Mucosa of rectum (tissue), 2 donors: ENCODE measurements at regions not wholly inside any gene's neighbourhood (a gene's known extent, or its start where the extent isn't known, plus 50 kb on each side); places are given as distances from the start of the nearest gene placed in this dataset.

Experiments used
- H3K27ac ChIP-seq, 2 donors: one replicate each; pipeline ENCODE4 v1.7.0; 2013; ENCODE audit warnings: inconsistent platforms in 2 of 2, low read depth in 2 of 2, low read length in 2 of 2
- H3K27me3 ChIP-seq, 2 donors: one replicate each; pipeline ENCODE4 v1.7.0; 2013; ENCODE audit warnings: low read length in 2 of 2; ENCODE audit not compliant: control insufficient read depth in 2 of 2, insufficient read depth in 2 of 2
- H3K36me3 ChIP-seq, 2 donors: one replicate each; pipeline ENCODE4 v1.7.0; 2013; ENCODE audit warnings: low read length in 2 of 2; ENCODE audit not compliant: control insufficient read depth in 2 of 2, insufficient read depth in 2 of 2
- H3K4me1 ChIP-seq, 2 donors: one replicate each; pipeline ENCODE4 v1.7.0; 2013; ENCODE audit warnings: low read length in 2 of 2, mild to moderate bottlenecking in 1 of 2; ENCODE audit not compliant: control insufficient read depth in 2 of 2, insufficient read depth in 2 of 2
- H3K4me3 ChIP-seq, 2 donors: one replicate each; pipeline ENCODE4 v1.7.0; 2013; ENCODE audit warnings: low read length in 2 of 2
- H3K9ac ChIP-seq, 2 donors: one replicate each; pipeline ENCODE4 v1.7.0; 2013; ENCODE audit warnings: low read length in 2 of 2, low read depth in 1 of 2, mild to moderate bottlenecking in 1 of 2
- H3K9me3 ChIP-seq, 2 donors: one replicate each; pipeline ENCODE4 v1.7.0; 2013; ENCODE audit warnings: low read length in 2 of 2; ENCODE audit not compliant: control insufficient read depth in 2 of 2
- donor health status: healthy.
- donor health status: Normal muscosa, but diverticular disease.

DNA sequence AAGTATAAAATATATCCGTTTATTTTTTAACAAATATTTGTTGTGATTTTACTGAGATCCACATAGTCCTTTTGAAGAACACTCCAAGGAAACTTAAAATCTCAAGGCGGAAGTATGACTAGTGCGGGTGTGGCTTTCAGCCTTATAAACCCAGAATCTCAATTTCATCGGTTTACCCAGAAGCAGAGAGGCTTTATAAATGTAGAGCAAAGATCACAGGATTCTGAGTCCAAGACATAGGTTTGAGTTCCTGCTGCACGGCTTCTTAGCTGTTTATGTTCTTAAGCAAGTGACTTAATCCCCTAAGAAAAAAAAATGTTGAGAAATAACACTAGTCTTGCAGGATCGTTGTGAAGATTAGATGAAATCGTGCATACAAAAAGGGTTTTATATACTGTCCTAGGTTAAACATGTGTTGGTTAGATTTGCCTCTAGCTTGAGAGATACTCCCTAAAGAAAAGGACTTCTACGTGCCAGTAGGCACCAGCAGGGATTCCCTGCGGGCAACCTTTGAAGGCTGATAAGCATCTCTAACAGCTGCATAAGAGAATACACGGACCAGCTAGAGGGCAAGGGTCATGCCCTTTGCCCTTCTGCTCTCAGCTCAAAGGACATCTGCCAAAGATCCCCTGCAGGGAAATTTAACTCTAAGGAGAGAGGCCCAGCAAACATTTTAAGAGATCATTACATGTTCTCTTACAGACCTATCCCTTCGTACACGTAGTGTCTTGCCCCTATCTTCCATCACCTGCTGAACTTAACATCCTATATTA lies 130.4 kb upstream of the MIR17HG start:
- H3K27ac ChIP-seq = no peak overlapping the region
- H3K9me3 ChIP-seq = no peaks in the 10 kb centered on the region
- no peak overlapping the region for H3K4me3 ChIP-seq
- H3K9ac ChIP-seq = no peak overlapping the region
- H3K4me1 ChIP-seq = no peaks in the 10 kb centered on the region
- no peaks in the 10 kb centered on the region for H3K27me3 ChIP-seq
- no peaks in the 10 kb centered on the region for H3K36me3 ChIP-seq

DNA sequence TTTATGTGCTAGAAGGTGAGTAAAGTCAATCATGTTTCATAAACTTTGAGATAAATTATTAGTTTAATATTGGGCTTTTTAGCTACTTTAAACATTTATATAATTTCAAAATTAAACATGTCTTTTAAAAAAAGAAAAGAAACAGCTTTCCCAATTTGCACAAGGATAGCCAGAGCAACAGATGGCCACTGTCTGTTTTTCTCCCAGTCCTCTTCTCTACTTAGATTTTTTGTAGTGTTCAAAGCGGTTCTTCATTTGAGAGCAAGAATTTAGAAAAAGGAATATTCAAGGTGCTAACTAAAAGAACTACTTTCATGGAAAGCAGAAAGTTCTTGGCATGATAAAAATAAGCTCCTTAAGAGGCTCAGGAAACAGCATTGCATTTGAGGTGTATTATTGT lies 128.3 kb upstream of the MIR17HG start:
- H3K4me1 ChIP-seq = no peaks in the 10 kb centered on the region
- no peak overlapping the region for H3K4me3 ChIP-seq
- no peaks in the 10 kb centered on the region for H3K9me3 ChIP-seq
- H3K27ac ChIP-seq = no peak overlapping the region
- H3K27me3 ChIP-seq = no peaks in the 10 kb centered on the region
- H3K36me3 ChIP-seq = no peaks in the 10 kb centered on the region
- H3K9ac ChIP-seq = no peak overlapping the region

DNA sequence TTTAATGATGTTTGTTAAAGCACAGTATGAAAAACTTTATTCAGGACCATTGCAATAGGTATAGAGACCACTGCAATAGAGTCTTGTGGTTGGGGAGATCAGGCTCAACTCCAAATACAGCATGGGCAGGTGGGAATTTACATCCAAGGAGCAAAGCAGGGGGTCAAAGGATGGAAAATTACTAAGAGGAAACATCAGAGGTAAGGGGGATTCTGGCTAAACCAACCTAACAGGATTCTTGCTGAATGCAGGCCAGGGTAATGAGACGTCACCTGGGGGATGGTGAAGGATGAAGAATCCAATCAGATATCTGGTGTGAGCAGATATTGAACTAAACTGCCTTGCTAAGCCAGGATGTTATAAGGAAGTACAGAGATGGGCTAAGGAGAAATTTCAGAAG lies 126.6 kb upstream of the MIR17HG start:
- Histone ChIP-seq H3K27me3 (no peaks in the 10 kb centered on the region), H3K9me3 (no peaks in the 10 kb centered on the region), H3K4me3 (no peak overlapping the region), H3K36me3 (no peaks in the 10 kb centered on the region), H3K4me1 (no peaks in the 10 kb centered on the region), H3K27ac (no peak overlapping the region), H3K9ac (no peak overlapping the region)

DNA sequence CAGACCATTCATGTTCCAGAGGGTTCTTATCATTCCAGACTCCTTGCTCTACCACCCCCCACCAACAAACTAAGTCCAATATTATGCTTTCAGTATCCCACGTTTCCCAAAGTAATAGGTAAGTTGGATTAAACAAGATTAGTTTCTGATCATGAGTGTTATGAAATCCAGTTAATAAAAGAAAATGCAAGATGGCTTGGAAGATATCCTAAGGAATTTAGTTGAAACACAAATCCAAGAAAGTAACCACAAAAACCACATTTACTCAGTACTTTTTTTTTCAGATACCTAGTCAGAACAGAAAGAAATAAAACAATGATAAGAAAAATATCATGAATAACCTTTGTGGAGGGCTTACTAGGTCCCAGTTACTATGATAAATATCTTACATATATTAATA lies 119.4 kb upstream of the MIR17HG start:
- no peaks in the 10 kb centered on the region for H3K27me3 ChIP-seq
- H3K27ac ChIP-seq = no peak overlapping the region
- no peaks in the 10 kb centered on the region for H3K36me3 ChIP-seq
- H3K9ac ChIP-seq = no peak overlapping the region
- H3K9me3 ChIP-seq = no peaks in the 10 kb centered on the region
- no peak overlapping the region for H3K4me3 ChIP-seq
- H3K4me1 ChIP-seq = no peaks in the 10 kb centered on the region

DNA sequence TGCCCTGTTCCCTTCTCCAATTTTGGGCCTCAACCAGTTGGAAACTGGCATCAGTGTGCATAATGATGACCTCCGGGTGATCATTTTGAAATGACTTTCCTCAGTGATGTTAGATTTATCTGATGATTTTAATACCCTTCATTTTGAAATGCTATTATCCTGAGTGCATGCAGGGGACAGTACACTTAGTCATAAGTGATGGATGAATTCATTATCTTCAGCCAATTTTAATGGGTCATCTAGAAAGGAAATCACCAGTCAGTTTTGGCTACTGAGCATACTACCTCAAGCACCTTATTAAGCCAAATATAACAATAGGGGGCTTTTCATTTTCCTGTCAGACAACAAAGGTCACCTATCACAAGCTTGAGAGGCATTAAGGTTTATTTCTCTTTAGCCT lies 118.5 kb upstream of the MIR17HG start:
- H3K27me3 ChIP-seq = no peaks in the 10 kb centered on the region
- no peak overlapping the region for H3K9ac ChIP-seq

DNA sequence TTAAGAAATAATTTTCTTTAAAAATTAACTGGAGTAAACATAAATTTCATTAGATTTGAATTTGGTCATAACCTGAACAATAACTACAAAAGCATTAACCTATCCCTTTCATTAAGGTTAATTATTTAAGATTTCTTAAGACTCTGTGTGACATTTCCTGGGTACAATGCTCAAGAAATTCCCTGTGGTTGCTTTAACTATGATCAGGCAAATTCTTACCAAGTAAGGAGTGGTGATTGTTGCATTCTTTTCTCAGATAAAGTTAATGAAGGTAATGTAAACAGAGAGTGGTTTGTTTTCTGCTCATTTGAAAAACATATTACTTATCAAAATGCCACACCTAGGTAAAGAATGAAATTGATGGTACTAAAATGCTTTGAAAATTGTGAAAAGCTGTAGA lies 114.8 kb upstream of the MIR17HG start:
- no peak overlapping the region for H3K4me3 ChIP-seq

More for the DNA sequence above, 118.5 kb upstream of the MIR17HG start:
- Histone ChIP-seq H3K36me3 (no peaks in the 10 kb centered on the region), H3K27ac (no peak overlapping the region), H3K4me3 (no peak overlapping the region), H3K9me3 (no peaks in the 10 kb centered on the region), H3K4me1 (no peaks in the 10 kb centered on the region)

DNA sequence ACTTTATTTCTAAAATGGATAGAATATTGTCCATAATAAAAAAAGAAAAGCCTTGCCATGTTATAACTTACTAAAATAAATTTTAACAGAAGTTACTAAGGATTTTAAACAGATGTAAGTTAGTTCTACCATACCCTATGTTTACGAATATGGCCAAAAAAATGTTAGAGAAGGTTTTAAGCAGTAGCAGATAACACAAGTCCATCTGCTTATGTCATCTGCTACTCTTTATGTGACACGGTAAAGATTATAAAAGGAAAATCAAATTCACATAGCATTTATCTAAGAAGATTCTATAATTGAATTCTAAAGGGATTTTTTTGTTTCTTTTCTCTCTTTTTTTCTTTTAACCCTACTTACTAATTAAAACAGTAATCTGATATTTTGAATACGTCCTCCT lies 114.2 kb upstream of the MIR17HG start:
- Histone ChIP-seq H3K9ac (no peak overlapping the region), H3K9me3 (no peaks in the 10 kb centered on the region), H3K4me3 (no peak overlapping the region), H3K27me3 (no peaks in the 10 kb centered on the region), H3K4me1 (no peaks in the 10 kb centered on the region), H3K36me3 (no peaks in the 10 kb centered on the region), H3K27ac (no peak overlapping the region)

More for the DNA sequence above, 114.8 kb upstream of the MIR17HG start:
- Histone ChIP-seq H3K9ac (no peak overlapping the region), H3K9me3 (no peaks in the 10 kb centered on the region), H3K4me1 (no peaks in the 10 kb centered on the region), H3K27me3 (no peaks in the 10 kb centered on the region), H3K27ac (no peak overlapping the region), H3K36me3 (no peaks in the 10 kb centered on the region)

DNA sequence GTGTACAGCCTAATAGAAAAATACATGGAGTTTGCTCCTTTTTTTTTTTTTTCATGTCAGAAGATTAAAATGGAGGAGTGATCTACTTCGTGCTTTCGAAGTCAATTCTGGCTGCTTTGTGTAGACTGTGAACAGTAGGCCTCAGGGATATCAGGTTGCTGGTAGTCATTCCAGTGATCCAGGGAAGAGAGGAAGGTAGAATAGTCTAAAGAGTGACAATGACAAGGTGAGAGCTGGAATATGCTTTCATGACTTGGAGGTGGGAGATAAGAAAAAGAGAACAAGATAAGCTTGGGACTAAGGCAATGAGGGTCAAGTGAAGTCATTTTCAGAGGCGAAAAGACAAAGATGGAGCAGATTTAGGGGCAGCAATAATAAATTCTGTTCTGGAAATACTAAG lies 111.3 kb upstream of the MIR17HG start:
- H3K4me3 ChIP-seq = no peak overlapping the region
- no peaks in the 10 kb centered on the region for H3K36me3 ChIP-seq
- H3K27ac ChIP-seq = no peak overlapping the region
- H3K9ac ChIP-seq = no peak overlapping the region
- no peaks in the 10 kb centered on the region for H3K27me3 ChIP-seq
- no peaks in the 10 kb centered on the region for H3K4me1 ChIP-seq
- no peaks in the 10 kb centered on the region for H3K9me3 ChIP-seq

DNA sequence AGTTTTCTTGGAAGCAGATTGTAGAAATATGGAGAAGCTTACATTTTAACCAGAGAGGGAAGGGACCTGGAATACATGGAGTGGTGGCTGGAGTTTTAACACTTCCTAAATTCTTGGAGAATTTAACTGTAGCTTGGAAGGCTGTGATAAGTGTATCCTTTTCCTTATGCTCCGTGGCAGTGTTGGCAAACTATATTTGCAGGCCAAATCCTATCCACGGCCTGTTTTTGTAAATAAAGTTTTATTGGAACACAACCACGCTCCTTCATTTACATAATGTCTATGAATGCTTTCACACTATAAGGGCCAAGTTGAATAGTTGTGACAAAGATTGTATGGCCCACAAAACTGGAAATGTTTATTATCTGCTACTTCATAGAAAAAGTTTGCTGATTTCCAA lies 110.6 kb upstream of the MIR17HG start:
- Histone ChIP-seq H3K27ac (no peak overlapping the region), H3K4me3 (no peak overlapping the region), H3K36me3 (no peaks in the 10 kb centered on the region), H3K27me3 (no peaks in the 10 kb centered on the region), H3K9me3 (no peaks in the 10 kb centered on the region), H3K4me1 (no peaks in the 10 kb centered on the region), H3K9ac (no peak overlapping the region)

DNA sequence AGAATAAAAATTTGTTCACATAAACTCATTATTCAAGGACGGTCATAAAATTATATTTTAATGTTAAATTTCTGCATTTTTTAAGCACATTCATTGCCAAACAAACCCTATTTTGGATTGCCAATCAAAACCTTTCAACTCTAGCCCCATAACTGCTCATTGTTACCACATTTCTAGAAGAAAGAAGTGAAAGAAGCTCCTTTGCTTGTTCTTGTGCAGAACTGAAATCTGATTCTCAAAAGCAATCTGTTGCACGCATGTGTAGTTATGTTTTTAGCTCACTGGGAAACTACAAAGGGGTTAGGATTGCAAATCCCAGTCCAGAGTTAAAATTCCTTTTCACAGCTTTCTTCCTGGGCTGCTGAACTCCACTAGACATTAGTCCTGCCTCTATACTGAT lies 109.5 kb upstream of the MIR17HG start:
- Histone ChIP-seq H3K4me1 (no peaks in the 10 kb centered on the region), H3K27me3 (no peaks in the 10 kb centered on the region), H3K4me3 (no peak overlapping the region), H3K9me3 (no peaks in the 10 kb centered on the region), H3K9ac (no peak overlapping the region), H3K27ac (no peak overlapping the region), H3K36me3 (no peaks in the 10 kb centered on the region)
